GM21737 (cell line): ENCODE measurements at regions not wholly inside any gene's neighbourhood (a gene's known extent, or its start where the extent isn't known, plus 50 kb on each side); places are given as distances from the start of the nearest gene placed in this dataset.

Source experiments
- ATAC-seq: cut with Tn5 transposase; IDR thresholded peaks from one replicate; pipeline ENCODE4 v1.9.1; 2021; ENCODE audit warnings: mild to moderate bottlenecking, moderate library complexity; ENCODE audit not compliant: unreplicated experiment

DNA sequence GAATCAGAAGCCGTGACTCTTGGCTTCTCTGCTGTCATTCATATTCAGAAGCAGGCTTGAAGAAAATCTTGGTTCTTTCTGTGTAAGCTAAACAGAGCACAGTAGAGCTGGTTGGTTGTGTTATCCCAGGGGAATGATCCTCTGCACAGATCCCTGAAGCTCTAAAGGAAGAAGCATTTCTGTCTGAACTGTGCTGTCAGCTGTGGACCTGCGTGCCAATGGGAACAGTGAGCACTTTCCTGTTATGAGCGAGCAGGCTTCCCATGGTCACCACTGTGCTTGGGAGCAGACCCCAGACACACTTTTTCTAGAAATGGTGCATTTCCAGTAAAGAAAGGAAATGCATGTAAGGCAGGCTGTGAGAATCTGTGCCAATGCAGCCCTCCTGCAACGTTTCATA is 490.2 kb downstream of the EPM2A start:
- no peak for ATAC-seq

GRCh38 chr6:145247692-145248419 is 487.5 kb downstream of the EPM2A start:
- no peak for ATAC-seq

GRCh38 chr6:145250436-145250835 is 484.9 kb downstream of the EPM2A start:
- no peak for ATAC-seq

GRCh38 chr6:145252737-145253136 is 482.6 kb downstream of the EPM2A start:
- ATAC-seq = no peak

DNA sequence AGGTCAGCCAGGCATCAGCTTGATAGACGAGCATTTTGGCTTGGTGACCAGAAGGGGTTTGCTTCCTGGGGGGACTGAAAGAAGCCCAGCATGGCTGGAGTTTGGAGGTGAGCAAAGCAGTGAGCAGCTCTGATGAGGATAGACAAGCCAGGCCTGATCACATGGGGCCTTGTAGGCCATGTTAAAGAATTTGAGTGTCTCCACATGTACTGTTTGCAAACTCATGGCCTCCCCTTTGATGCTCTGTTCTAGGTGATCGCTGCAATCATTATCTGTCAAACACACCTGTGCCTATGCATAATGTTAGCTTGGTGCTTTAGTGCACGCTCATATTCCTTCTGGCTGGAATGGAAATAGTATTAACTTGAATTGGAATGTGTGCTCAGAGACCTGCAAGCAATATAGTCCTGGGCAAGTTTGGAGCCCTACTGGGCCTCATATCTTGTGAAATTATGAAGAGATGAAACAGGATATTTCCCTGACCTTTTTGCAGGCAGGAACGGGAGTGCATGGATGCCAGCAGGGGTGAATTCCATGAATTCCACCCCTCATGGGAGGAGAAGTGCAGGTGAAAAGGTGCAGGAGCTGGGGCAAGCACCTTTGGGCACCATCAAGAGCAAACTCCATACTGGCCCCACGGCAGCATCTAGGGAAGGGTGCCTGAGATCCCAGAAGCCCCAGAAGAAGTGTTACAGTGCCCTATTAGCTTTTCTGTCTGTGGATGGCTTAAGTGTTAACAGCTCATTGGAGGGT is 480.5 kb downstream of the EPM2A start:
- ATAC-seq = no peak

- ATAC-seq = no peak
Measured at GRCh38 chr6:145257704-145258103, 477.6 kb downstream of the EPM2A start.

DNA sequence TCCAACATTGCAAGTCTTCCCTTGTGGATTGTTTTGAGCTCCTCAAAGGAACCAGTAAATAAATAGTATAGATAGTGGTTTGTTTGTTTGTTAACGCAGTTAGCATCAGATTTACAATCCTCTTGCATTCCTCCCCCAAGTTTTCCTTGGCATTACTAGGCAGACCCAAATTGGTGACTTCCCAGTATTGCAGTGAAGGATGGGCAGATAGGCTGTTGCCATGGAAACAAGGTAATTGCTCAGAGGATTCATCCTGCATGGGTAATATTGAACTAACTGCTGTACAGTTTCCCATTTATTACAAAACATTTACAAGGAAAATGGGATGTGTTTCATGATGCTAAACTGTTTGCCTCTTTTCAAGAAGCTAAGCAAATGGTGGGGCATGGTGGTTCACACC is 477.2 kb downstream of the EPM2A start:
- ATAC-seq = no peak

GRCh38 chr6:145260484-145261175 is 474.7 kb downstream of the EPM2A start:
- no peak for ATAC-seq

DNA sequence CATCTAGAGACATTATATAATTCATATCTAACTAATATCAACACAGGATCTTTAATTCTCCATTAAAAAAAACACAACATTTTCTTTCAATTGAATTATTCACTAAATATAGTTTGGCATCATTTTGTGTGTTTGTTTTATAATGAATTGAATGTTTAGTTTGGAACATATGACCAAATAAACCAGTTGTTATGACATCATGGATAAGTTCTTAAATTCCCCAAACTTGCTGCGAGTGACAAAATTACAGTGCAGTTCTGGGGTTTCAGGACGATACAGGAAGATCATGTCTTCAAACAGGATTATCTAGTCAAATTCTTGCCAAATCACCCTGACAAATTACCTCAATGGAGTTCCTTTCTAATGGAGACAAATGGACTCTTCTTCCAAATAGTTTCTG is 473.6 kb downstream of the EPM2A start:
- ATAC-seq = no peak

GRCh38 chr6:145262771-145263170 is 472.5 kb downstream of the EPM2A start:
- no peak for ATAC-seq

DNA sequence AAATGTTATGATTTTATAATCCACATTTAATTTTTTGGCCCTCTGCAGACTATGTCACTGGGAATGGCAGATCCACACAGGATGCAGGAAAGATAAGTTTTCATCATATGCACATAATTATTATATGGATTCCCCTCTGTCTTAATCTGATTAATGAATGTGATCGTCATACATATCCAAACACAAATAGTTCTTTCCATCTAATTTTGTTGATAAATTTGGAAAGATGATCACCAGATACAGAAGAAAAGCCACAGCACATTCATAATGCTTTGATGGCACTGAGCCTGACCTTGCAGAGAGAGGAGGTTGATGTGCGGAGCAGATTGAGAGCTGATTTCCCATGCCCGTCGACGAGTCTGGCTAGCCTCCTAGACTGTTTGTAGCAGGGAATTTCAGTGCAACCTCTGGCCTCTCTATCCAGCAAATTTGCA is 471.5 kb downstream of the EPM2A start:
- ATAC-seq = no peak

DNA sequence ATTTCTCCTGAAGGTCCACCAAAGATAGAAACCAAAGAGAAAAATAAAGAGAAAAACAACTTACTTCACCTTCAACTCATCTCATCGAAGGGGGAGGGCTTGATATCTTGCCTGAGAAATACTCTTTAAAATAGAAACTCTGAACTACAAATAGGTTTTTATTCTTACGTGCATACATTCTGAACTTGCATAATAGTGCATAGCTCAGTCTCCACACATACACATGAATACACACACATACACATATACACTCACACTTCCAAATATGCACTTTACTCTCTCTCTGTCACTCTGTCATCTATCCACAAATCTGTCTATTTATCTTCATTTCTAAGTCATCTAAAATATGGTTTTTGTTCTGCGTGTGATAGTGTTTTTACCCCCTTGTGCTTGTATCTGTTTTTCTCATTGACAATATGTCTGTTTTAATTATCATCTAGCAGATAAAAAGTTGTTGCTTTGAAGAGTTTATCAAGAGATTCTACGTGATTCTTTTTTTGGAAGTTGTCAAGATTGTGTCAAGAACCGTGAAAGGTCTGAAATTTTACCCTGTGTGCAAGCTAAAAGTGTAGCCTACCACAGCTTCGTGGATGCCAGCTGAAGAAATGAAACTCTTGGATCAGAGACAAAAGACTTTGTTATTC is 468.8 kb downstream of the EPM2A start:
- ATAC-seq = no peak

- ATAC-seq = no peak
Measured at GRCh38 chr6:145267076-145267867, 468.0 kb downstream of the EPM2A start.

GRCh38 chr6:145270464-145270863 is 464.9 kb downstream of the EPM2A start:
- no peak for ATAC-seq

DNA sequence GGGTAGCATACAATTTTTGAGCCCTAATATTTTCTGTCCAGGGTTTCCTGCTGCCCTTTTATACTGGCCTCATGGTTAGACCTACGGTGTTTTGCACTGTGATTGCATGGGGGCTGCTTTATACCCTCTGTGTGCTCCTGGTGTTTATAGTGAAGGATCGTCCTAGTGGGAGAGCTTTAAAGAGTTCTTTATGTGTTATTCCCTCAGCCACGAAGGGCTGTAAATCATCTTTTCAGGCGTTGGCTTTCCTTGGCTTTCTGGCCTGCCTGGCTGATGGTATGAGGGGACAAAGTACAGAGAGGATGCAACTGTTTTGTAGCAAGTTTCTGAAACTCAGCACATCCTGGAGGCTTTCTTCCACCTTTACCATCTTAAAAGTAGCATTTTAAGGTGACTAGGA is 464.3 kb downstream of the EPM2A start:
- no peak for ATAC-seq

DNA sequence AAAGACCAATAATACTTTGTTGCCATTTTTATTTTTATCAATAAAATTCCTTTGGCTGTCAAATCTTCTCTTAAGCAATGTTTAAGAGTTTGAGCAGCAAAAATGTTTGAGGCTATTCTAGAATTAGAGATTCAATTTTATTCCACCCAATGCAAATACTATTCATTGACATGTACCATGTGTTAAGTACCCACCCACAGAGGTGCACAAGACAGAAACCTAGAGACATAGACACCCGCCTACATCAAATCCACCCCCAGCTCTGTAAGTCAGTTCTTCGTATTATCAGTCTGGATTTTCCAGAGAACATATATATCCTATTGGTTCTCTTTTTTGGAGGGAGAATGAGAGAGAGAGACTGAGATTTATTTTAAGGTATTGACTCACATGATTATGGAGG is 463.7 kb downstream of the EPM2A start:
- no peak for ATAC-seq

GRCh38 chr6:145272246-145272645 is 463.1 kb downstream of the EPM2A start:
- ATAC-seq = no peak

- no peak for ATAC-seq
Measured at GRCh38 chr6:145273136-145273535, 462.2 kb downstream of the EPM2A start.

GRCh38 chr6:145274083-145274482 is 461.2 kb downstream of the EPM2A start:
- ATAC-seq = no peak

DNA sequence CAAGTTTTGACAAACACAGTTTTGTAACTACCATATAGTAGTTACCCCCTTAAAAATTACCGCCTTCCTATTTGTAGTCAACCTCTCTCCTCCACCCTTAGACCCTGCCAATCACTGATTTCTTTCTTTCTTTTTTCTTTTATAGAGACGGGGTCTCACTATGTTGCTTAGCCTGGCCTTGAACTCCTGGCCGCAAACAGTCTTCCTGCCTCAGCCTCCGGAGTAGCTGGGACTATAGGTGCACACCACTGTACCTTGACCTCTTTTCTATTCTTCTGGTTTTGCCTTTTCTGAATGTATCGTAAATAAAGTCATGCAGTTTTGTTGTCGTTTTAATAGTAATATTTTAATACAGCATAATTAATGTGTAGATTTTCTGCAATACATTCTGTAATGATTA is 460.3 kb downstream of the EPM2A start:
- ATAC-seq = no peak

- no peak for ATAC-seq
Measured at GRCh38 chr6:145275787-145276186, 459.5 kb downstream of the EPM2A start.
